Stromal cell of bone marrow (primary cell): ENCODE measurements at regions not wholly inside any gene's neighbourhood (a gene's known extent, or its start where the extent isn't known, plus 50 kb on each side); places are given as distances from the start of the nearest gene placed in this dataset.

Experiments used
- DNase-seq: peaks from one replicate; pipeline ENCODE4 v3.0.0-alpha.2; 2012; ENCODE audit warnings: low read depth

GRCh38 chr13:108526286-108526685, 103.1 kb upstream of the MYO16 start:
- no peak for DNase-seq

- no peak for DNase-seq
These were observed 101.6 kb upstream of the MYO16 start for GRCh38 chr13:108527844-108528243.

- DNase-seq, result no peak
These were observed 101.1 kb upstream of the MYO16 start for GRCh38 chr13:108528303-108528702.

GRCh38 chr13:108533842-108534241, 95.6 kb upstream of the MYO16 start:
- DNase-seq, result no peak

GRCh38 chr13:108534728-108535127, 94.7 kb upstream of the MYO16 start:
- DNase-seq, result no peak

GRCh38 chr13:108549934-108550333, 79.5 kb upstream of the MYO16 start:
- DNase-seq, result no peak

GRCh38 chr13:108551674-108552073, 77.7 kb upstream of the MYO16 start:
- DNase-seq, result no peak

- DNase-seq, result no peak
These were observed 70.9 kb upstream of the MYO16 start for GRCh38 chr13:108558489-108558888.

GRCh38 chr13:108560093-108560492, 69.3 kb upstream of the MYO16 start:
- DNase-seq, result no peak

- DNase-seq, result no peak
These were observed 68.3 kb upstream of the MYO16 start for GRCh38 chr13:108561149-108561548.

GRCh38 chr13:108566413-108567170, 62.8 kb upstream of the MYO16 start:
- no peak for DNase-seq

GRCh38 chr13:108572782-108573211, 56.6 kb upstream of the MYO16 start:
- no peak for DNase-seq

GRCh38 chr13:108573455-108573854, 56.0 kb upstream of the MYO16 start:
- DNase-seq, result no peak

- DNase-seq, result no peak
These were observed 54.6 kb upstream of the MYO16 start for GRCh38 chr13:108574856-108575255.

GRCh38 chr13:108575430-108575829, 54.0 kb upstream of the MYO16 start:
- DNase-seq, result no peak
